SU-DHL-6 (cell line): ENCODE measurements at regions not wholly inside any gene's neighbourhood (a gene's known extent, or its start where the extent isn't known, plus 50 kb on each side); places are given as distances from the start of the nearest gene placed in this dataset.

Experiments
- H2AFZ ChIP-seq: fragments of 200-600 bp; sonication (generic); 2 replicates; pipeline ENCODE4 v1.6.1; 2014; ENCODE audit warnings: low read depth, mild to moderate bottlenecking, moderate library complexity, mixed read lengths, antibody characterized with exemption, low read length; ENCODE audit not compliant: severe bottlenecking
- H3F3A ChIP-seq: fragments of 200-600 bp; shearing (Covaris generic); 2 replicates; pipeline ENCODE4 v1.6.0; 2016; ENCODE audit warnings: antibody characterized with exemption, mild to moderate bottlenecking; ENCODE audit not compliant: insufficient read depth
- H3K27ac ChIP-seq: fragments of 200-600 bp; sonication (generic); 2 replicates; pipeline ENCODE4 v1.5.1; 2016; ENCODE audit warnings: low read depth, mild to moderate bottlenecking, low read length, moderate library complexity, mixed read lengths
- H3K27me3 ChIP-seq: fragments of 200-600 bp; sonication (generic), shearing (Covaris generic); 2 replicates; pipeline ENCODE4 v1.6.0; 2014; ENCODE audit warnings: mild to moderate bottlenecking, low read length
- H3K36me3 ChIP-seq: fragments of 200-600 bp; sonication (generic); 2 replicates; pipeline ENCODE4 v1.6.1; 2014; ENCODE audit warnings: mild to moderate bottlenecking, low read length, mixed read lengths
- H3K4me2 ChIP-seq: fragments of 300-600, 200-600 bp; shearing (Covaris generic), sonication (generic); 2 replicates; pipeline ENCODE4 v1.6.0; 2014; ENCODE audit warnings: low read length, low read depth, mild to moderate bottlenecking; ENCODE audit not compliant: poor library complexity, severe bottlenecking
- H3K4me3 ChIP-seq: fragments of 200-600 bp; sonication (generic); 2 replicates; pipeline ENCODE4 v1.5.1; 2014; ENCODE audit warnings: antibody characterized with exemption, low read length, mild to moderate bottlenecking, mixed read lengths; ENCODE audit not compliant: insufficient read depth, poor library complexity, severe bottlenecking
- H3K79me2 ChIP-seq: fragments of 200-600 bp; sonication (generic); 2 replicates; pipeline ENCODE4 v1.6.1; 2014; ENCODE audit warnings: mild to moderate bottlenecking, low read length, moderate library complexity; ENCODE audit not compliant: insufficient read depth
- H3K9ac ChIP-seq: fragments of 200-600 bp; sonication (generic); 2 replicates; pipeline ENCODE4 v1.7.0; 2014; ENCODE audit warnings: mild to moderate bottlenecking, low read length
- H3K9me2 ChIP-seq: fragments of 200-600 bp; sonication (generic); replicated peaks from 2 replicates; pipeline ENCODE4 v1.6.1; 2014; ENCODE audit warnings: low read length; ENCODE audit not compliant: insufficient read depth
- H3K9me3 ChIP-seq: fragments of 200-600 bp; sonication (generic); 2 replicates; pipeline ENCODE4 v1.6.1; 2014; ENCODE audit warnings: low read length, mixed read lengths; ENCODE audit not compliant: insufficient read depth
- H4K20me1 ChIP-seq: fragments of 200-600 bp; sonication (generic); 2 replicates; pipeline ENCODE4 v1.6.1; 2014; ENCODE audit warnings: low read depth, mild to moderate bottlenecking, antibody characterized with exemption, low read length, moderate library complexity, mixed read lengths
- EZH2phosphoT487 ChIP-seq: fragments of 200-600 bp; sonication (generic), shearing (Covaris generic); conservative IDR thresholded peaks from 2 replicates; pipeline ENCODE4 v1.6.1; 2018; ENCODE audit warnings: mild to moderate bottlenecking, antibody characterized with exemption, low read length, moderate library complexity, mixed read lengths
- TF ChIP-seq, protein P1 (sequence below): fragments of 200-600 bp; sonication (generic); IDR thresholded peaks from one replicate; pipeline ENCODE4 v1.5.1; 2017; ENCODE audit warnings: antibody characterized with exemption, mild to moderate bottlenecking, low read length, moderate library complexity; ENCODE audit not compliant: insufficient read depth, poor library complexity, severe bottlenecking

DNA sequence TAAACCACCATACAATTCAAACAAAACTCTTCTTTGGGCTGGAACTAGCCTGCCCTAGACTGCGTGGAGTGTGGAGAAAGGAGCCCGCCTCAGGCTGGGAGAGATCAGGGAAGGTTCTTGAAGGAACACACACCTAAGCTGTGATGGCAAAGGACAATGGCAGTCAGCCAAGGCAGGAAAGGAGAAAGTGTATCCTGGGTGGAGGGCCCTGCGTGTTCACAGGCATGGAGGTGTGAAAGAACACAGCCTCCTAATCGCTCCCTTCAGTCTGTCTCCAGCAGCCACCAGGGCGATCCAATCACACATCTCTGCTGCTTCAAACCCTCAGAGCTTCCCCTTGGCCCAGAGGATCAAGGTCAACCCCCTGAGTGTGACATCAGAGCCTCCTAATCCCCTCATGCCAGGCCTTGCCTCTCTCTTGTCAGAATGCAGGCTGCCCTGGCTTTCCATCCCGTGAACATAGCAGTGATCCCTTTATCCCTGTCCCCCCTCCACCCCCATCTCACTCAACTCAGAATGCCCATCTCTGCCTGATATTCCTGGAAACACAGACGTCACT lies 173.0 kb downstream of the KATNIP start:
- Histone ChIP-seq H3K36me3 (no peaks in the 10 kb centered on the region), H4K20me1 (no peaks in the 10 kb centered on the region), H3K9me2 (no peaks in the 10 kb centered on the region), H3F3A (no peaks in the 10 kb centered on the region), H3K9me3 (no peaks in the 10 kb centered on the region), H3K27me3 (no peaks in the 10 kb centered on the region), H3K4me2 (no peak overlapping the region), H3K9ac (no peak overlapping the region), H3K79me2 (no peaks in the 10 kb centered on the region), H3K27ac (no peak overlapping the region), H2AFZ (no peak overlapping the region), H3K4me3 (no peak overlapping the region)
- TF ChIP-seq, protein P1, sequence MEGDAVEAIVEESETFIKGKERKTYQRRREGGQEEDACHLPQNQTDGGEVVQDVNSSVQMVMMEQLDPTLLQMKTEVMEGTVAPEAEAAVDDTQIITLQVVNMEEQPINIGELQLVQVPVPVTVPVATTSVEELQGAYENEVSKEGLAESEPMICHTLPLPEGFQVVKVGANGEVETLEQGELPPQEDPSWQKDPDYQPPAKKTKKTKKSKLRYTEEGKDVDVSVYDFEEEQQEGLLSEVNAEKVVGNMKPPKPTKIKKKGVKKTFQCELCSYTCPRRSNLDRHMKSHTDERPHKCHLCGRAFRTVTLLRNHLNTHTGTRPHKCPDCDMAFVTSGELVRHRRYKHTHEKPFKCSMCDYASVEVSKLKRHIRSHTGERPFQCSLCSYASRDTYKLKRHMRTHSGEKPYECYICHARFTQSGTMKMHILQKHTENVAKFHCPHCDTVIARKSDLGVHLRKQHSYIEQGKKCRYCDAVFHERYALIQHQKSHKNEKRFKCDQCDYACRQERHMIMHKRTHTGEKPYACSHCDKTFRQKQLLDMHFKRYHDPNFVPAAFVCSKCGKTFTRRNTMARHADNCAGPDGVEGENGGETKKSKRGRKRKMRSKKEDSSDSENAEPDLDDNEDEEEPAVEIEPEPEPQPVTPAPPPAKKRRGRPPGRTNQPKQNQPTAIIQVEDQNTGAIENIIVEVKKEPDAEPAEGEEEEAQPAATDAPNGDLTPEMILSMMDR, result no peak
- TF ChIP-seq EZH2phosphoT487, result no peak

DNA sequence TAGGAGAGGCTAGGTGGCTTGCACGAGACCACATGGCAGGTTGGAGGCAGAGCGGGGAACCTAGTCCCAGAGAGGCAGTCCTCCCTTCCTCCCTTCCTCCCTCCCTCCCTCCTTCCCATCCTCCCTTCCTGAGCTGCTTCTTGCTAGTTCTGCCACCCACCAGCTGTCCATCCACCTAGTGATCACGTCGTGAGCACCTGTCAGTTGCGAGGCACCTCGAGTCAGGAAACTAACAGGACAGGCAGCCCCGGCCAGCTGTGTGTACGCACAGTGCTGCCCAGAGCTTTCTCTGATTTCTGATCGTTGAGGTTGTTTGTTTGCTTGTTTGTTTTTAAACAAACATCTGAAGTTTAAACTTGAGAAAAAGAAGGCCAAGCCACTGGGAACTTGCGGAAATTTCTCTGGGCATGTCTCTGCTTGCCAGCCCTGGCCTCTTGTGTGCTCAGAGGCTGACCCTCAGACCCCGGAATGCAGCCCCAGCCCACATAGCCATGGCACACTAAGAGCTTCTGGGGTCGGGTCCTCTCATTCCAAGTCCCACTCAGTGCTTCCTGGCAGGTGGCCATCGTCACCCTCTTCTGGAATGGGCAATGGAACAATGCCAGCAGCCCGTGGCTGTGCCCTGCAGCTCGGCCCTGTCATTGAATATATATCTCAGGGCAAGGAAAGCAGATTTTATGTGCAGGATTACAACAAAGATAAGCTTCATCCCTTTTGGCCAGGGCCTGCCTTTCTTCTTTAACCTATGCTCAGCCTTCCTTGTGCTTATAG lies 174.0 kb downstream of the KATNIP start:
- Histone ChIP-seq H3K27ac (no peak overlapping the region), H3K4me2 (no peak overlapping the region), H3K9ac (no peak overlapping the region), H4K20me1 (no peaks in the 10 kb centered on the region), H3K79me2 (no peaks in the 10 kb centered on the region), H3K9me3 (no peaks in the 10 kb centered on the region), H3F3A (no peaks in the 10 kb centered on the region), H3K27me3 (no peaks in the 10 kb centered on the region), H2AFZ (no peak overlapping the region), H3K36me3 (no peaks in the 10 kb centered on the region), H3K9me2 (no peaks in the 10 kb centered on the region), H3K4me3 (no peak overlapping the region)
- TF ChIP-seq EZH2phosphoT487, result no peak
- TF ChIP-seq, protein P1, result no peak

DNA sequence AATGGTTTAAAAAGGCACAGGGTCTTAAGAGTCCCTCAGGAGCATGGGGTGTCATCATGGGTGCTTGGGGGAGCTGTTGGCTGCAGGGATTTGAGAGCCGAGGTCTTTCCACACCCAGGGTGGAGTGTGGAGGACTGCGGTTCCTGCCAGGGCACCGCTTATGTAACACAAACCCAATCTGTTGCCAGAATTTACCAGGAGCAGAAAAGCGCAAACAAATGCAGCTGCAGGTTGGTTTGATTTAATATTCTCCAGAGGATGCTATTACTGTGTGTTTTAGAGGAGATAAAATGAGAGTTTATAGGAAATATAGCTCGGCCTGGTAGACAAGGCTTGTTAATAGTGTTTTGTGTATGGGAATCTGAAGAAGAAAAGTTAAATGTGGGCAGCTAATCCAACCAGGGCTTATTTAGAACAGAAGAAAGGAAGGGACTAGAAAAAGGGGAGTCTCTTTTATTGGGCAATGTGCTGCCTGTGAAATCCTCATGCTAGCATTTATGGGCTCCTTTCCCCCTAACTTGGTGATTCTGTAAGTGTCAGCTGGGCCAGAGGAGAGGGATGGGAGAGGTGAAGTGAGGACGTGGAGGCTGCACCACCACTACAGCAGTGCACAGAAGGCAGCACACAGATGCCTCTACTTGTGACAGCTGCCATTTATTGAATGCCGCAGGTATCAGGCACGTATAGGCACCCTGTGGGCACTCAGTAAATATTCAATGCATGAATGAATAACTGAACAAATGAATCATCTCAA lies 174.7 kb downstream of the KATNIP start:
- no peaks in the 10 kb centered on the region for H4K20me1 ChIP-seq
- H3K36me3 ChIP-seq, result no peaks in the 10 kb centered on the region
- no peaks in the 10 kb centered on the region for H3K9me3 ChIP-seq
- H3K27ac ChIP-seq, result no peak overlapping the region
- no peaks in the 10 kb centered on the region for H3K9me2 ChIP-seq
- H2AFZ ChIP-seq, result no peak overlapping the region
- H3K4me3 ChIP-seq, result no peak overlapping the region
- H3K9ac ChIP-seq, result no peak overlapping the region
- H3K27me3 ChIP-seq, result no peaks in the 10 kb centered on the region
- TF ChIP-seq EZH2phosphoT487, result no peak
- TF ChIP-seq, protein P1, result no peak
- H3F3A ChIP-seq, result no peaks in the 10 kb centered on the region
- no peak overlapping the region for H3K4me2 ChIP-seq
- no peaks in the 10 kb centered on the region for H3K79me2 ChIP-seq
